ENCODE measurements at regions not wholly inside any gene's neighbourhood (a gene's known extent, or its start where the extent isn't known, plus 50 kb on each side); places are given as distances from the start of the nearest gene placed in this dataset.
"Not testable (repeated sequence)": the region's sequence is repeated elsewhere in the genome, so short reads cannot be mapped to it uniquely, and the experiment has no call there.

- in situ Hi-C loops (cut with MboI; ENCODE audit: low pct_unique_long_range_greater_than_20kb in 2 of 9, low sequenced_read_pairs in 9 of 9, unreplicated experiment in 9 of 9), result no loop called here
- Histone ChIP-seq H3K4me1 (replicated peaks in 1 of 2) (peaks cover 21 to 32% of the 10 kb centered on the region in 2 donors), H3K27ac (no peak overlapping the region), H3K4me3 (no peak overlapping the region)
- ATAC-seq (replicated peaks in 6 of 8), result peak in 5 of 8 experiments; percentile 14 to 55 (median 48)
- 66 to 100% methylated on average over 1 to 6 of the region's 12 CpGs; no CpG with 5 or more reads in 8 of the 10 experiments for WGBS, 10 experiments
Observed at GRCh38 chr6:170062915-170063241, 228.0 kb downstream of the DLL1 start.

- in situ Hi-C loops (cut with MboI; ENCODE audit: low pct_unique_long_range_greater_than_20kb in 2 of 9, low sequenced_read_pairs in 9 of 9, unreplicated experiment in 9 of 9), result no loop called here
- peak in 5 of 8 experiments; percentile 43 to 59 (median 52) for ATAC-seq (replicated peaks in 6 of 8)
- Histone ChIP-seq H3K27ac (no peak overlapping the region), H3K4me1 (replicated peaks in 1 of 2) (peaks cover 21 to 28% of the 10 kb centered on the region in 2 donors), H3K4me3 (no peak overlapping the region)
- 84 to 97% (median 87%) methylated on average over 4 to 9 of the region's 15 CpGs; no CpG with 5 or more reads in 7 of the 10 experiments for WGBS, 10 experiments
Observed at GRCh38 chr6:170062209-170062914, 228.5 kb downstream of the DLL1 start.

DNA sequence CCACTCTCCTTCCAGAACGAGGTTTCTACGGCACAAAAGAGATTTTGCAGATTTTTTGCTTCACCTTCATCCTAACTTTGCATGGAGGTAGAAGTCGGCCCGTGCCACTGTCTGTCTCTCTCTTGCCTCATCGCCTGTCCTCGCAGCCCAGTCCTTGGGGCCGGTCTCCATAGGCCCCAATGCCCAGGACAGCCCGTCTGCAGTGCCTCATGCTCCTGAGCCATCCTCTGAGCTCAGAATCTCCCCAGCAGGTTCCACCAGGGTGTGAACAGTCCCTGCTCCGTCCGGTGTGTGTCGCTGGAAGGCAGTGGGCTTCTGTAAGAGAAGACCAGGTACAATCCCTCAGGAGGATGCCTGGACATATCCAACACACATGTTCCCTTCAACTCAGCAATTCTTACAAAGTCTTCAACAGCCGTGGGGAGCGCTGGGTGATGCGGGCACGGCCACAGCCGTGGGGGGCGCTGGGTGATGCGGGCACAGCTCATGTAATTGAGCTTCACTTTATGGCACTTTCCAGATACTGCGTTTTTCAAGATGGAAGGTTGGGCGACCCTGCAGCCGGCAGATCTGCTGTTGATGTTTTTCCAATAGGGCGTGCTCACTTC, 231.9 kb downstream of the DLL1 start:
- Histone ChIP-seq H3K4me3 (no peak overlapping the region), H3K4me1 (replicated peaks in 1 of 2) (peaks cover 19 to 21% of the 10 kb centered on the region in 2 donors), H3K27ac (no peak overlapping the region)
- in situ Hi-C loops (cut with MboI; ENCODE audit: low pct_unique_long_range_greater_than_20kb in 2 of 9, low sequenced_read_pairs in 9 of 9, unreplicated experiment in 9 of 9), result no loop called here
- ATAC-seq (replicated peaks in 6 of 8), result no peak
- 74 to 100% (median 91%) methylated on average over 2 to 7 of the region's 22 CpGs; no CpG with 5 or more reads in 2 of the 10 experiments for WGBS, 10 experiments

DNA sequence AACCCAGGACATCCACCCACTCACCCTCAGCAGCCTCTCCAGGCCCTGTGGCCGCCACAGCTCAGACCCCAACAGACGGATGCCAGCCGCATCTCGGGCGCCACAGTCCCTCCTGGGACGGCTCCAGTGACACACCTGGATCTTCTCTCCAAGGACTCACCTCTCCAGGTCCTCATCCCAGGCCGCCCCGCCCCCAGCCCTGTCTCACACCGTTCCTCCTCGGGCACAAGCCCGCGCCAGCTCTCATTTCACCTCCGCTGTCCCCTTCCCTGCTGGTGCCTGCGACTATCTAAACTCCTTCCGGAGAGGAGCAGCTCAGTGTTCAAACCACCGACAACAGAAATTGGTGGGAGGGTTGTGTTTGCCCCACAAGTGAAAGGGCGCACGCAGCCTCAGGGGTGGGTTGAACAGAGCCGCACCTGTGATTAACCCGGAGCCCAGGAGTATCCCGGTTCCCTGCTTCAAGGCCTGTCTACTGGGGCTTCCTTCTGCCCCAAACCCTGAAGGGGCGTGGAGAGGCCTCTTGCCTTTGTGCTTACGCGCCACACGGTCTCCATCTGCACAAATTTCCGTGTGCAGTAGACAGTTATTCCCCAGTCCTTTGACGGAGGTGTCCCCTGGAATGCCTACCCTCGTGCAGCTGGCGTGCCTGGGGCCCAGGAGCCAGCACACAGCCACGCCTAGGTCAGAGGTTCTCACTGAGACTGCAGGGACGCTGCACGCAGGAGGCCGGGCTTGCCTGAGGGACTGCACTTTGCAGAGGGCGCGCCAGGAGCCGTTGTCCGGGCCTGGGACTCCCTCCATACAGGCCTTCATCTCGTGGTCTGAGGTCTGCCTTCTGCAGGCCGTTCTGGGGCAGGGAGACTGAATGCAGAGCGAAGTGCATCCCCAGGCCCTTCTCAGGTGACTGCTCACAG, 232.7 kb downstream of the DLL1 start:
- 63 to 90% (median 83%) methylated on average over 2 to 13 of the region's 40 CpGs; no CpG with 5 or more reads in 3 of the 10 experiments for WGBS, 10 experiments
- peaks cover 12 to 15% of the 10 kb centered on the region in 2 donors for H3K4me1 ChIP-seq (replicated peaks in 1 of 2)
- no peak overlapping the region for H3K27ac ChIP-seq
- no peak overlapping the region for H3K4me3 ChIP-seq
- in situ Hi-C loops (cut with MboI; ENCODE audit: low pct_unique_long_range_greater_than_20kb in 2 of 9, low sequenced_read_pairs in 9 of 9, unreplicated experiment in 9 of 9), result no loop called here
- no peak for ATAC-seq (replicated peaks in 6 of 8)

DNA sequence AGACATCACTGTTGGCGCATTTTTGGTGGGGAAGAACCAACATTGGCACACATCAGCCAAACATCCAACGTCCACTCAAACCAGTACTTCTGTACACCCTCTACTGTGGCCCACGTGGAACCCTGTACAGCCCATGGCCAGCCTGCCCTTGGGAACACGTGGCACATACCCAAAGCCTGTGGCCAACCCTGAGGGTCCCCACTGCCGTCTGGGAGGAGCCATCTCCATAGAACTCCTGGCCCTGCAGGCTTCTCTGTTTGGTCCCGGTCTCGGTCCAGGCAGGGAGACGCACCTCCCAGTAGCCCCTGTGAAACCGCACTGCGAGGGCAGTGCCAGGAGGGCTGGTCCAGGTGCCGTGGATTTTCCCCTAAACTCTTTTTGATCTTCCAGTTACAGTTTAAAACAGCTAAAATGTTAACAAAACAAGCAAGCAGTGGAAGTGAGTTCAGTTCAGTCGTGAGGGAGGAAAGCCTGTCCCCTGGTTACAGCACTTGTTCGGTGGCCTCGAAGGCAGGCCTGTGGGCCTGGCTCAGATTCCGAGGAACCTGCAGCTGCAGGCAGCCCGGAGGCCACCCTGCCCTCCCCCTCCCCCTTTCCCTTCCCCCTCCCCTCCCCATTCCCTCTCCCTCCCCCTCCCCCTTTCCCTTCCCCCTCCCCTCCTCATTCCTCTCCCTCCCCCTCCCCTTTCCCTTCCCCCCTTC, 233.7 kb downstream of the DLL1 start:
- 58 to 86% (median 72%) methylated on average over 1 to 6 of the region's 16 CpGs; no CpG with 5 or more reads in 4 of the 10 experiments for WGBS, 10 experiments
- in situ Hi-C loops (cut with MboI; ENCODE audit: low pct_unique_long_range_greater_than_20kb in 2 of 9, low sequenced_read_pairs in 9 of 9, unreplicated experiment in 9 of 9), result no loop called here
- no peak overlapping the region for H3K4me3 ChIP-seq
- peaks cover 1 to 5% of the 10 kb centered on the region in 2 donors for H3K4me1 ChIP-seq (replicated peaks in 1 of 2)
- no peak overlapping the region for H3K27ac ChIP-seq
- no peak for ATAC-seq (replicated peaks in 6 of 8)

- Histone ChIP-seq H3K4me3 (no peak overlapping the region), H3K27ac (no peak overlapping the region), H3K4me1 (replicated peaks in 1 of 2) (peaks cover 0 to 3% of the 10 kb centered on the region in 2 donors)
- in situ Hi-C loops (cut with MboI; ENCODE audit: low pct_unique_long_range_greater_than_20kb in 2 of 9, low sequenced_read_pairs in 9 of 9, unreplicated experiment in 9 of 9), result no loop called here
- WGBS, 10 experiments, result 20 to 100% (median 77%) methylated on average over 1 to 8 of the region's 11 CpGs; no CpG with 5 or more reads in 5 of the 10 experiments
- ATAC-seq (replicated peaks in 6 of 8), result peak in 6 of 8 experiments; percentile 18 to 99 (median 78)
Observed at GRCh38 chr6:170056278-170056711, 234.6 kb downstream of the DLL1 start.

DNA sequence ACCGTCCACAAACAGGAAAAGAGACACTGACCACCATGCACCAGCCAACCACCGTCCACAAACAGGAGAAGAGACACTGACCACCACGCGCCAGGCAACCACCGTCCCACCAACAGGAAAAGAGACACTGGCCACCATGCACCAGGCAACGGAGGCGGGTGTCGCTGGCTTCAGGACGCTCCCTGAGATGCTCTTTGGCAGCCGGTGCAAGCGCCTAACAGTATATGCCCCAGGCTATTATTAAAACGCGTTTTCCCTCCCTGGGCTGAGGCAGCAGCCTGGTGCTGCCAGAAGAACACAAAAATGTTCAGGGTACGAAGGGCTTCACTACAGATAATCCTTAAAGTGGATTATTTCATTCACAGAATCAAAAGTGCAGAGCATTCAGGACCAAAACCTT, 235.1 kb downstream of the DLL1 start:
- peak in 1 of 8 experiments; percentile 52 for ATAC-seq (replicated peaks in 6 of 8)
- in situ Hi-C loops (cut with MboI; ENCODE audit: low pct_unique_long_range_greater_than_20kb in 2 of 9, low sequenced_read_pairs in 9 of 9, unreplicated experiment in 9 of 9); H3K4me3 ChIP-seq; H3K27ac ChIP-seq; H3K4me1 ChIP-seq (replicated peaks in 1 of 2): not testable (repeated sequence)
- 60 to 87% (median 75%) methylated on average over 1 to 4 of the region's 14 CpGs; no CpG with 5 or more reads in 6 of the 10 experiments for WGBS, 10 experiments

DNA sequence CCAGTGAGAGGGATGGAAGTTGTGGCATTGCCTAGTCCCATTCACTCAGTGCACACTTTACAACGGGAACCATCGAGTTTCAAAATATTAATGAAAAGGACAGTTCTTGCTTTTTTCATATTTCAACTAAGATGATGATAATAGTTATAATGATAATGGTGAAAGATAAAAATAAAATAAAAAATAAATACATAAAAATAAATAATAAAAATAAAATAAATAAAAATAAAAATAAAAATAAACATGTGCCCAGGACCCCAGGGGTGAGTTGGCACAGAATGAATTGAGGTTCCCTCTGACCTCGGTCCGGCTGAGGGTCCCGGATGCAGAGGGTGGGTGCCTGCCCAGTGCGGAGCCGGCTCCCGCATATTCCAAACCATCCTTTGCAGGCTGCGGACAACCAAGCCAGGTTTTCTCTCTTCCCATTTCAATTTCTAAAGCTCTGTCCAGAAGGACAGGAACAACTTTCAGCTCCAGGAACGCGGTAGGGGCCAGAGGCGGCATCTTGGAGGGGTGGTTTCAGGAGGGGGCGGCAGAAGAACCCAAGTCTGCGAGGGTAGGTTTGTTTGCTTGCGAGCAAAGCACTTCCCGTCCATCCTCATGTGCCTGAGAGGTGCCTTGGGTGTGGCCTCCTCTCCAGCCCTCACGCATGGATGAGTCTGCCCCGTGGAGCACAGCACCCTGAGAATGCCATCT, 236.8 kb downstream of the DLL1 start:
- Histone ChIP-seq H3K4me1 (replicated peaks in 1 of 2) (peaks cover 0 to 3% of the 10 kb centered on the region in 2 donors), H3K27ac (no peak overlapping the region), H3K4me3 (no peak overlapping the region)
- no peak for ATAC-seq (replicated peaks in 6 of 8)
- in situ Hi-C loops (cut with MboI; ENCODE audit: low pct_unique_long_range_greater_than_20kb in 2 of 9, low sequenced_read_pairs in 9 of 9, unreplicated experiment in 9 of 9), result no loop called here
- WGBS, 10 experiments, result 71 to 100% (median 86%) methylated on average over 2 to 12 of the region's 18 CpGs

GRCh38 chr6:170052991-170053821, 237.7 kb downstream of the DLL1 start:
- H3K4me1 ChIP-seq (replicated peaks in 1 of 2), result peaks cover 0 to 3% of the 10 kb centered on the region in 2 donors
- H3K4me3 ChIP-seq, result no peak overlapping the region
- in situ Hi-C loops (cut with MboI; ENCODE audit: low pct_unique_long_range_greater_than_20kb in 2 of 9, low sequenced_read_pairs in 9 of 9, unreplicated experiment in 9 of 9), result no loop called here
- ATAC-seq (replicated peaks in 6 of 8), result peak in 2 of 8 experiments; percentile 17 to 33
- WGBS, 10 experiments, result 20 to 100% (median 87%) methylated on average over 1 to 10 of the region's 27 CpGs; no CpG with 5 or more reads in 1 of the 10 experiments
- H3K27ac ChIP-seq, result no peak overlapping the region

GRCh38 chr6:170051229-170052172, 239.4 kb downstream of the DLL1 start:
- ATAC-seq (replicated peaks in 6 of 8), result no peak
- Histone ChIP-seq H3K4me1 (replicated peaks in 1 of 2) (no peaks in the 10 kb centered on the region), H3K4me3 (no peak overlapping the region), H3K27ac (no peak overlapping the region)
- 58 to 100% (median 87%) methylated on average over 1 to 16 of the region's 30 CpGs; no CpG with 5 or more reads in 2 of the 10 experiments for WGBS, 10 experiments
- in situ Hi-C loops (cut with MboI; ENCODE audit: low pct_unique_long_range_greater_than_20kb in 2 of 9, low sequenced_read_pairs in 9 of 9, unreplicated experiment in 9 of 9), result no loop called here
